Right lobe of liver (tissue), 6 donors: ENCODE measurements at regions not wholly inside any gene's neighbourhood (a gene's known extent, or its start where the extent isn't known, plus 50 kb on each side); places are given as distances from the start of the nearest gene placed in this dataset.
"Not testable (repeated sequence)": the region's sequence is repeated elsewhere in the genome, so short reads cannot be mapped to it uniquely, and the experiment has no call there.

ENCODE experiments used
- ATAC-seq, 4 donors: fragments of 200-7000 bp; cut with Tn5 transposase; one replicate each; pipeline ENCODE4 v1.9.1; 2020; ENCODE audit warnings: mild to moderate bottlenecking in 4 of 4, moderate library complexity in 4 of 4
- DNase-seq, 3 donors: peaks; one replicate each; pipeline ENCODE4 v3.0.0-alpha.2; 2020
- H3K27ac ChIP-seq, 3 donors: fragments of 200-600 bp; one replicate each; pipeline ENCODE4 v1.8.0; 2022
- H3K27me3 ChIP-seq, 2 donors: fragments of 200-600 bp; one replicate each; pipeline ENCODE4 v1.8.0; 2022
- H3K36me3 ChIP-seq, 4 donors: fragments of 200-600 bp; sonication (generic) in 1 of 4; one replicate each; pipeline versions ENCODE4 v1.5.1 to v1.8.0; 2017 to 2022; ENCODE audit warnings: control low read depth in 1 of 4
- H3K4me1 ChIP-seq, 4 donors: fragments of 200-600 bp; sonication (generic) in 1 of 4; one replicate each; pipeline versions ENCODE4 v1.5.1 to v1.8.0; 2017 to 2022; ENCODE audit warnings: control low read depth in 1 of 4
- H3K4me3 ChIP-seq, 3 donors: fragments of 200-600 bp; one replicate each; pipeline ENCODE4 v1.8.0; 2022
- H3K9me3 ChIP-seq, 4 donors: fragments of 200-600 bp; sonication (generic) in 1 of 4; one replicate each; pipeline versions ENCODE4 v1.5.1 to v1.8.0; 2017 to 2022; ENCODE audit warnings: control low read depth in 1 of 4
- POLR2A ChIP-seq: fragments of 450-650 bp; IDR thresholded peaks from one replicate; pipeline ENCODE4 v1.6.1; 2017; ENCODE audit warnings: antibody characterized with exemption, mild to moderate bottlenecking
- WGBS: methylation state at CpG from one replicate; pipeline ENCODE4 v1.1.6; 2018; ENCODE audit warnings: low coverage, low lambda C conversion rate; ENCODE audit not compliant: insufficient coverage; ENCODE audit errors: missing lambda C conversion rate; 5-methylcytosine and 5-hydroxymethylcytosine counted together
- intact Hi-C, 2 donors: fragments of 100-400 bp; cut with DNase I; formaldehyde crosslinking; loops; one replicate each; pipeline versions ENCODE4 v1.11.2 to v1.14.1; 2022
- TF ChIP-seq, protein P1 (sequence below), 4 donors: fragments of 200-600 bp in 3 of 4; fragments of 450-650 bp in 1 of 4; IDR thresholded peaks; one replicate each; pipeline versions ENCODE4 v1.5.1 to v1.8.0; 2016 to 2022; ENCODE audit warnings: antibody characterized with exemption in 4 of 4, mild to moderate bottlenecking in 2 of 4
- donor health status: DM: no; HTN: yes; CAD: no.
- donor health status: DM: no; HTN: no; CAD: no.
- donor health status: DM: no; HTN: no; CAD: no.
- donor health status: DM: no; HTN: yes; CAD: no.
- donor health status: DM: no; HTN: yes; CAD: no.

DNA sequence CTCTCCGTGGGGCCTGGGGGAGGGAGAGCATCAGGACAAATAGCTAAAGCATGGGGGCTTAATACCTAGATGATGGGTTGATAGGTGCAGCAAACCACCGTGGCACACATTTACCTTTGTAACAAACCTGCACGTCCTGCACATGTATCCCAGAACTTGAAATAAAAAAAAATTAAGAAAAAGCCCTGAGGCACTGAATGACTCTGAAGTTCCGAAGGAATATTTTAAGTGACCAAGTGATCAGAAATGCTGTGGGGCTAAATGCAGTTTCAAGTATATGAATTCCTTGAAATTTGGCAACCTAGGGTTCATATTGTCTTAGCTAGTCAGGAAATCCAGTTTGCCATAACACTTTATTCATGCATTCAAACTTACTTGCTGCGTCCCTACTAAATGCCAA lies 127.5 kb downstream of the MC4R start:
- Histone ChIP-seq H3K27me3 (no peaks in the 10 kb centered on the region), H3K27ac (no peak overlapping the region), H3K36me3 (no peaks in the 10 kb centered on the region), H3K4me1 (no peaks in the 10 kb centered on the region), H3K4me3 (no peak overlapping the region), H3K9me3 (no peaks in the 10 kb centered on the region)
- ATAC-seq (no peak), DNase-seq (no peak)
- intact Hi-C loops = no loop called here
- no peak for TF ChIP-seq POLR2A
- TF ChIP-seq, protein P1, sequence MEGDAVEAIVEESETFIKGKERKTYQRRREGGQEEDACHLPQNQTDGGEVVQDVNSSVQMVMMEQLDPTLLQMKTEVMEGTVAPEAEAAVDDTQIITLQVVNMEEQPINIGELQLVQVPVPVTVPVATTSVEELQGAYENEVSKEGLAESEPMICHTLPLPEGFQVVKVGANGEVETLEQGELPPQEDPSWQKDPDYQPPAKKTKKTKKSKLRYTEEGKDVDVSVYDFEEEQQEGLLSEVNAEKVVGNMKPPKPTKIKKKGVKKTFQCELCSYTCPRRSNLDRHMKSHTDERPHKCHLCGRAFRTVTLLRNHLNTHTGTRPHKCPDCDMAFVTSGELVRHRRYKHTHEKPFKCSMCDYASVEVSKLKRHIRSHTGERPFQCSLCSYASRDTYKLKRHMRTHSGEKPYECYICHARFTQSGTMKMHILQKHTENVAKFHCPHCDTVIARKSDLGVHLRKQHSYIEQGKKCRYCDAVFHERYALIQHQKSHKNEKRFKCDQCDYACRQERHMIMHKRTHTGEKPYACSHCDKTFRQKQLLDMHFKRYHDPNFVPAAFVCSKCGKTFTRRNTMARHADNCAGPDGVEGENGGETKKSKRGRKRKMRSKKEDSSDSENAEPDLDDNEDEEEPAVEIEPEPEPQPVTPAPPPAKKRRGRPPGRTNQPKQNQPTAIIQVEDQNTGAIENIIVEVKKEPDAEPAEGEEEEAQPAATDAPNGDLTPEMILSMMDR (IDR thresholded peaks at IDR 0.05) = no peak
- WGBS = 63% methylated on average over 5 of the region's 5 CpGs

- not testable (repeated sequence) for H3K27me3 ChIP-seq
Observed at GRCh38 chr18:60239024-60239710, 133.4 kb downstream of the MC4R start.

GRCh38 chr18:60235164-60235563 lies 137.4 kb downstream of the MC4R start:
- Histone ChIP-seq H3K36me3 (no peaks in the 10 kb centered on the region), H3K9me3 (no peaks in the 10 kb centered on the region), H3K27me3 (no peaks in the 10 kb centered on the region), H3K4me3 (no peak overlapping the region), H3K27ac (no peak overlapping the region), H3K4me1 (no peaks in the 10 kb centered on the region)
- DNase-seq (no peak), ATAC-seq (no peak)
- 46% methylated on average over 3 of the region's 3 CpGs for WGBS
- TF ChIP-seq POLR2A = no peak
- TF ChIP-seq, protein P1 (IDR thresholded peaks at IDR 0.05) = no peak
- intact Hi-C loops = no loop called here

More at GRCh38 chr18:60239024-60239710, 133.4 kb downstream of the MC4R start:
- H3K9me3 ChIP-seq, ATAC-seq, H3K4me1 ChIP-seq, DNase-seq, H3K27ac ChIP-seq, H3K36me3 ChIP-seq, H3K4me3 ChIP-seq, intact Hi-C loops: not testable (repeated sequence)
- WGBS = 59% methylated on average over 4 of the region's 4 CpGs

GRCh38 chr18:60232541-60232940 lies 140.0 kb downstream of the MC4R start:
- DNase-seq (no peak), ATAC-seq (no peak)
- TF ChIP-seq, protein P1 (IDR thresholded peaks at IDR 0.05) = no peak
- TF ChIP-seq POLR2A = no peak
- H3K27me3 ChIP-seq = no peaks in the 10 kb centered on the region
- H3K4me3 ChIP-seq = no peak overlapping the region
- no peak overlapping the region for H3K27ac ChIP-seq
- no peaks in the 10 kb centered on the region for H3K36me3 ChIP-seq
- intact Hi-C loops = no loop called here
- no peaks in the 10 kb centered on the region for H3K4me1 ChIP-seq
- H3K9me3 ChIP-seq = no peaks in the 10 kb centered on the region

DNA sequence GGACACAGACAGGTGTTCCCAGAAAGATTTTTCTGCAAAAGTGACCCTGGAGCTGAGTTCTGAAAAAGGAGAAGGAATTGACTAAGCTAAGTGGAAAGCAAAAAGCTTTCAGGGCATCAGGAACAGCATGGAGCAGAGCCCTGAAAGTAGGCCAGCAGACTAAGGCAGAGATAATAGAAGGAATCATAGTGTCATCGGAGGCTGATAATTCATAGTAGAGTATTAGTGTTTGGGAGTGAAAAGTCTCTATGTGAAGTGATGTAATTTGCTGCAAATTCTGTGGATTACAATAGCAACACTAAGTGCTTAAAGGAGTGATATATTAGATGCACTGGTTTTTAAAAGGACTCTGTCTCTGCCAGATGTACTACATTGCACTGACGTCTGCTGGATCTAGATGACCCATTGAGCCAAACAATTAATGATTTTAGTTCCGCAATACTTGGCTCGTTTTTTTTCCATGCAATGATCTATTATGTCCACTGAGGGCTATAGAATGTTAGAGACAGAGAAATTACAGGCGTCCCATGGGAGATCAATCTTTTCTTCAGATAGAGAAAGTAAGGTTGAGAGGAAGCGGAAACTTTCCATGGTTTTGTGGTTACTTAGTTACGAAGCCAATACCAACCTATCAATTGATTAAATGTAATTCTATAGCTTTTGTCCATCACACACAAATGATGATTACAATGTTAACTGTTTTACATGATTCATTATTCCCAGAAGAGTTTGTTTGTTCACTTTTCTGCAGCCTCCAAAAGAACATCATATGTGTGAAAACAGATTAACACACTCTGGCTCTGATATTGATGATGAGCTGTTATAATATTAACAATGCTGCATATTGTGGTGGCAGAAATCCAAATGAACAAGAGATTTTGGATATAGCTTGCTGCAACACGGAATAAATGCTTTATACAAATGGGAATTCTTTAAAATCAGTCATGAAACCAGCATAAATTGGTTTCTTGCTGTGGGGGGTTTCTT lies 143.7 kb downstream of the MC4R start:
- DNase-seq = no peak
- ATAC-seq = no peak
- Histone ChIP-seq H3K4me3 (no peak overlapping the region), H3K27ac (no peak overlapping the region), H3K9me3 (no peaks in the 10 kb centered on the region), H3K27me3 (no peaks in the 10 kb centered on the region), H3K4me1 (no peaks in the 10 kb centered on the region), H3K36me3 (no peaks in the 10 kb centered on the region)
- intact Hi-C loops = no loop called here
- TF ChIP-seq, protein P1 (IDR thresholded peaks at IDR 0.05) = no peak
- TF ChIP-seq POLR2A = no peak
- 44% methylated on average over 8 of the region's 8 CpGs for WGBS
